ENCODE measurements at regions not wholly inside any gene's neighbourhood (a gene's known extent, or its start where the extent isn't known, plus 50 kb on each side); places are given as distances from the start of the nearest gene placed in this dataset.

GRCh38 chr12:88960213-88960878, 380.1 kb upstream of the KITLG start:
- no peak for TF ChIP-seq CTCF (IDR thresholded peaks at IDR 0.05; ENCODE audit: unreplicated experiment)
- H3K4me1 Mint-ChIP-seq: peaks cover 2% of the 10 kb centered on the region
- peaks cover 2% of the 10 kb centered on the region for H3K9me3 Mint-ChIP-seq
- DNase-seq (ENCODE audit: low spot score in 2 of 2, unreplicated experiment in 2 of 2): no peak
- no peaks in the 10 kb centered on the region for H3K36me3 Mint-ChIP-seq
- H3K4me3 Mint-ChIP-seq: no peak overlapping the region
- H3K27ac Mint-ChIP-seq: no peak overlapping the region
- H3K27me3 Mint-ChIP-seq (ENCODE audit: low read depth): no peaks in the 10 kb centered on the region

GRCh38 chr12:88958946-88959345, 378.7 kb upstream of the KITLG start:
- no peaks in the 10 kb centered on the region for H3K27me3 Mint-ChIP-seq (ENCODE audit: low read depth)
- H3K9me3 Mint-ChIP-seq: no peaks in the 10 kb centered on the region
- no peak for TF ChIP-seq CTCF (IDR thresholded peaks at IDR 0.05; ENCODE audit: unreplicated experiment)
- H3K27ac Mint-ChIP-seq: no peak overlapping the region
- H3K36me3 Mint-ChIP-seq: no peaks in the 10 kb centered on the region
- DNase-seq (ENCODE audit: low spot score in 2 of 2, unreplicated experiment in 2 of 2): no peak
- H3K4me1 Mint-ChIP-seq: peaks cover 2% of the 10 kb centered on the region
- no peak overlapping the region for H3K4me3 Mint-ChIP-seq

- peaks cover 2% of the 10 kb centered on the region for H3K4me1 Mint-ChIP-seq
- no peaks in the 10 kb centered on the region for H3K36me3 Mint-ChIP-seq
- no peak overlapping the region for H3K27ac Mint-ChIP-seq
- no peak for TF ChIP-seq CTCF (IDR thresholded peaks at IDR 0.05; ENCODE audit: unreplicated experiment)
- no peak overlapping the region for H3K4me3 Mint-ChIP-seq
- no peak for DNase-seq (ENCODE audit: low spot score in 2 of 2, unreplicated experiment in 2 of 2)
- no peaks in the 10 kb centered on the region for H3K27me3 Mint-ChIP-seq (ENCODE audit: low read depth)
- no peaks in the 10 kb centered on the region for H3K9me3 Mint-ChIP-seq
Measured at GRCh38 chr12:88958153-88958552, 377.9 kb upstream of the KITLG start.

GRCh38 chr12:88957358-88957757, 377.1 kb upstream of the KITLG start:
- no peak for DNase-seq (ENCODE audit: low spot score in 2 of 2, unreplicated experiment in 2 of 2)
- TF ChIP-seq CTCF (IDR thresholded peaks at IDR 0.05; ENCODE audit: unreplicated experiment): no peak
- no peaks in the 10 kb centered on the region for H3K36me3 Mint-ChIP-seq
- no peaks in the 10 kb centered on the region for H3K27me3 Mint-ChIP-seq (ENCODE audit: low read depth)
- no peak overlapping the region for H3K4me3 Mint-ChIP-seq
- H3K27ac Mint-ChIP-seq: no peak overlapping the region
- H3K9me3 Mint-ChIP-seq: no peaks in the 10 kb centered on the region
- peaks cover 4% of the 10 kb centered on the region for H3K4me1 Mint-ChIP-seq

GRCh38 chr12:88955531-88955930, 375.3 kb upstream of the KITLG start:
- Mint-ChIP-seq H3K27ac (no peak overlapping the region), H3K4me1 (peaks cover 15% of the 10 kb centered on the region), H3K4me3 (no peak overlapping the region), H3K9me3 (no peaks in the 10 kb centered on the region), H3K27me3 (ENCODE audit: low read depth) (no peaks in the 10 kb centered on the region), H3K36me3 (no peaks in the 10 kb centered on the region)
- DNase-seq (ENCODE audit: low spot score in 2 of 2, unreplicated experiment in 2 of 2): no peak
- no peak for TF ChIP-seq CTCF (IDR thresholded peaks at IDR 0.05; ENCODE audit: unreplicated experiment)
